UCSD-AML1 (cell line): ENCODE measurements at regions not wholly inside any gene's neighbourhood (a gene's known extent, or its start where the extent isn't known, plus 50 kb on each side); places are given as distances from the start of the nearest gene placed in this dataset.

ENCODE experiments used
- DNase-seq: peaks from one replicate; lab custom pipeline; 2025; ENCODE audit not compliant: unreplicated experiment; lab: John Stamatoyannopoulos, UW

GRCh38 chrX:39525758-39526157 lies 572.0 kb downstream of the BCOR start:
- no peak for DNase-seq

GRCh38 chrX:39527025-39527424 lies 570.7 kb downstream of the BCOR start:
- DNase-seq = no peak

- DNase-seq = no peak
These were observed 569.4 kb downstream of the BCOR start for GRCh38 chrX:39528161-39528916.

DNA sequence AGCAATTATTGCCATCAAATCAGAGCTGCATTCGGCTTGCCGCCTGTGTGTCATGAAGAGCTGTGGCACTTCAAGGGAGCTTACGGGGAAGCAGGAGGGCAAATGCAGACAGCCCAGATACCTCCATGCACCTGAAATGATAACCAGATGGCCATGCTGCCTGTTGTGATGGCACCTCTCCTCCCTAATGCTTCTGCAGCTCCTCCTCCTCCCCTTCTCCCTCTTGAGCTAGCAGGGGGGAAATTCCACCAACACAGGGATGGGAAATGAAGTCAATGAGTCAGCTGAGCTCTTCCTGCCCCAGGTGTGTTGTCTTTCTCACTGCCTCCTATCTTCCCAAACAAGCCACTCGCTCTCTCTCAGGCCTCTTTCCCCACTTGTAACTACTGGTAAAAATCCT lies 565.0 kb downstream of the BCOR start:
- no peak for DNase-seq

- no peak for DNase-seq
These were observed 562.8 kb downstream of the BCOR start for GRCh38 chrX:39534949-39535348.

- no peak for DNase-seq
These were observed 561.5 kb downstream of the BCOR start for GRCh38 chrX:39536211-39536610.

DNA sequence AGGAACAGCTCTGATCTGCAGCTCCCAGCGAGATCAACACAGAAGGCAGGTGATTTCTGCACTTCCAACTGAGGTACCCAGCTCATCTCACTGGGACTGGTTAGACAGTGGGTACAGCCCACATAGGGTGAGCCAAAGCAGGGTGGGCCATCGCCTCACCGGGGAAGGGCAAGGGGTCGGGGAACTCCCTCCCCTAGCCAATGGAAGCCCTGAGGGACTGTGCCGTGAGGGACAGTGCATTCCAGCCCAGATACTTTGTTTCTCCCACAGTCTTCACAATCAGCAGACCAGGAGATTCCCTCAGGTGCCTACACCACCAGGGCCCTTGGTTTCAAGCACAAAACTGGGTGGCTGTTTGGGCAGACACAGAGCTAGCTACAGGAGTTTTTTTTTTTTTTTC lies 555.9 kb downstream of the BCOR start:
- no peak for DNase-seq

DNA sequence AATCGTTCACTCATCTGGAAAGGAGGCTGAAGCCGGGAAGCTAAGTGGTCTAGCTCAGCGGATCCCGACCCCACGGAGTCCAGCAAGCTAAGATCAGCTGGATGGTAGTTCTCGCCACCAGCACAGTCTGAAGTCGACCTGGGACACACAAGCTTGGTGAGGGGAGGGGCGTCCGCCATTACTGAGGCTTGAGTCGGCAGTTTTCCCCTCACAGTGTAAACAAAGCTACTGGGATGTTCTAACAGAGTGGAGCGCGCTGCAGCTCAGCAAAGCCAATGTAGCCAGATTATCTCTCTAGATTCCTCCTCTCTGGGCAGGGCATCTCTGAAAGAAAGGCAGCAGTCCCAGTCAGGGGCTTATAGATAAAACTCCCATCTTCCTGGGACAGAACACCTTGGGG lies 555.4 kb downstream of the BCOR start:
- DNase-seq = no peak

DNA sequence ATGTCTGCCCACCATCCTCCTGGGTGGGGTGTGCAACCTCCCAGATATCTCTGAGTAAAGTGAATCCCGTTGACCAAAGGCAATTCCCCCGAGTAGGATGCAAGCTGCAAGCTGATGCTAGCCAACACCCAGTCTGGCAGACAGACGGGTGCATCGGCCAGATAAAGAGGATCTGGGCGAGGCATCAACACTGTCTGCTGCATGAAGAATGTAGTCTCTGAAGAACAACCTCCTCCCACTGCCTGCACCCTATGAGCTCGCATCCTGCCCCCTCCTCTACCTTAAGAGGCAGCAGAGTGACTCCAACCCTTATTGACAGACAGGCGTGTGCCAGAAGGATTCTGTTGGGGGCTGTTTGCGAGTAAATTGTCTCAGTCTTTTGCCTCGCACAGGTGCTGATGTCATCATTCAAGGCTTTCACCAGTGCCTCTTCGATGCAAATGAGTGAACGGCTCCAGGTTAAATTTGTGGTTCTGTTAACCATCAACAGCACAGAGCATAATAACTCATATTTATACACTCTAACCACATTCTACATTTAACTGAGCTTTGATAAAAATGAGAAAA lies 546.9 kb downstream of the BCOR start:
- DNase-seq = no peak

DNA sequence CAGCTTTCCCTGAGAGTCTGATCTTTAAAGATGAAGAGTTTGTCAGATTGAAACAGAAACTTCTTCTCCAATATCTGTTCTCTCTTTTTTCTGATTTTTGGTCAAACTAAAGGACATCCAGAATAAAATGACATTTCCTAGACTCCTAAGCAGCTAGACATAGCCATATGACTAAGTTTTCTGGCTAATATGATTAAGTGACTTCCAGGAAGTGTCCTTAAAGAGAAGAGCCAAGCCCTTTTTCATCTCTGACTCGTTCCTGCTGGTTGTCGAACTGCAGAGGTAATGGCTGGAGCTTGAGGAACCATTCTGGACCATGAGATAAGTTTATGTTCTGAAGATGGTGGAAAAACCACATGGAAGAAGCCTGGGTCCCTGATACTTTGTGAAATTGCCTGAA lies 546.0 kb downstream of the BCOR start:
- DNase-seq = no peak

DNA sequence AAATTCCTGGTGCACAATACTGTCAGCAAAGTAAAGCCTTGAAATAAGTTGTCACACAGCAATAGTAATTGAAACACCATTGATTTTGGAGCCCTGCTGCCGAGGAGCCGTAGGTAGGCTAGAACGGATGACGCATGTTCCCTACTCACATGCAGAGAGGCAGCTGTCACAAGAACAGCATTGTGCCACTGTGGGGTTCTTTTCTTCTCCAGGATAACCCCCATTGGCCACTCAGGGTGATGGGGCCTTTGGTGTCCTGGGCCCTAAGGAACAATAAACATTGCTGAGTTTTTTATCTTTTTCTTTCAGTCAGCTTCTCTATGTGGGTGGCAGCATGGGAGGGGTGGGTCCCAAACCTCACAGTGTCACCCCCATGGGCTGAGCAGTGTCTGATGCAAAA lies 542.3 kb downstream of the BCOR start:
- no peak for DNase-seq

- DNase-seq = no peak
These were observed 541.7 kb downstream of the BCOR start for GRCh38 chrX:39556056-39556455.

DNA sequence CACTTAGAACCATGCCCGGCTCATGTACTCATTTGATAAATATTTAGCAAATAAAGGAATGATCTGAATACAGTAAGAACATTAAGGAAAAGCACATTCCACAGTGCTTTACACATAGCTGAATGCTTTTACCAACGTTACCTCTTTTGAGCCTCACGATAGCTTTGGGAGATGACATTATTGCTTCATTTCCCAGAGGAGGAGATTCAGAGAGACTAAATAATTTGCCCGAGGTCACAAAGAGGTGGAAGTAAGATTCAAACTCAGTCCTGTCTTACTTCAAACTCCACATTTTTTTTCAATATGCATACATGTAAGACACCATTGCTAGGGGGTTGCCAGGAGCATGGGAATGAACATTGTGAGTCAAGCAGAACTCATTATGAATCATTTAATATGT lies 538.5 kb downstream of the BCOR start:
- DNase-seq = no peak

GRCh38 chrX:39560271-39560670 lies 537.5 kb downstream of the BCOR start:
- no peak for DNase-seq

GRCh38 chrX:39563178-39563577 lies 534.6 kb downstream of the BCOR start:
- DNase-seq = no peak

DNA sequence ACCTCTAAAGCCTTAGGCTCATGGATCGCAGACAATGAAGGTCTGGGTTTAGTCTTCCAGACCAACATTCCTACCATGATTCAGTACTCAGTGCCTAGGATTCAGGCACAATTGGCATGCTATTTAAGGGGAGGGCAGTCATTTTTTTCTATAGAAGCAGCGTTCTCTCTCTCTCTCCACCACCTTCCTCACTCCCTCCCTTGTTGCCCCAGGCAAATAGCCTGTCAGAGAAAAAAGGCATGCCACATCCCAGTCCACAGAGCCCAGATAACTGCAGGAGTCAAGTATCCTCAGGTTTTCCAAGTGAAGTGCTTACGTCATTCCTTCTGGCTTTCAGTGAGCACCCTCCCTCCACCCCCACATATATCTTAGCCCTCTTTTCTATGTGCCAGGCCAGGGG lies 533.0 kb downstream of the BCOR start:
- DNase-seq = no peak

DNA sequence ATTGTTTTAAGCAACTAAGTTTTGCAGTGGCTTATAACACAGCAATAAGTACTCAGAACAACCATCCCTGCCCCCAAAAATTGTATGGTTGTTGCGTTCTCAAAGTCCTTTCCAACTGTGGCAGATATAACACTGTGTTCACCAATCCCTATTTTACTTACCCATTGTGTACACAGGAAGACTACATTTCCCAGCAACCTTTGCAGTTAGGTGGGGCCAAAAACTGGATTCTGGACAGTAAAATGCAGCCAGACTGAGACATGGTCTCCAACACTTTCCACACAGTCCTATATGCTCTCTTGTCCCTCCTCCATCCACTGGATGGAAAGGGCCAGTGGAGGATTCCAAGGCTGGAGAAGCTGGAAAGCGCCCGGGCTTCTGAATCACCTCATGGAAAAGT lies 523.6 kb downstream of the BCOR start:
- DNase-seq = no peak

DNA sequence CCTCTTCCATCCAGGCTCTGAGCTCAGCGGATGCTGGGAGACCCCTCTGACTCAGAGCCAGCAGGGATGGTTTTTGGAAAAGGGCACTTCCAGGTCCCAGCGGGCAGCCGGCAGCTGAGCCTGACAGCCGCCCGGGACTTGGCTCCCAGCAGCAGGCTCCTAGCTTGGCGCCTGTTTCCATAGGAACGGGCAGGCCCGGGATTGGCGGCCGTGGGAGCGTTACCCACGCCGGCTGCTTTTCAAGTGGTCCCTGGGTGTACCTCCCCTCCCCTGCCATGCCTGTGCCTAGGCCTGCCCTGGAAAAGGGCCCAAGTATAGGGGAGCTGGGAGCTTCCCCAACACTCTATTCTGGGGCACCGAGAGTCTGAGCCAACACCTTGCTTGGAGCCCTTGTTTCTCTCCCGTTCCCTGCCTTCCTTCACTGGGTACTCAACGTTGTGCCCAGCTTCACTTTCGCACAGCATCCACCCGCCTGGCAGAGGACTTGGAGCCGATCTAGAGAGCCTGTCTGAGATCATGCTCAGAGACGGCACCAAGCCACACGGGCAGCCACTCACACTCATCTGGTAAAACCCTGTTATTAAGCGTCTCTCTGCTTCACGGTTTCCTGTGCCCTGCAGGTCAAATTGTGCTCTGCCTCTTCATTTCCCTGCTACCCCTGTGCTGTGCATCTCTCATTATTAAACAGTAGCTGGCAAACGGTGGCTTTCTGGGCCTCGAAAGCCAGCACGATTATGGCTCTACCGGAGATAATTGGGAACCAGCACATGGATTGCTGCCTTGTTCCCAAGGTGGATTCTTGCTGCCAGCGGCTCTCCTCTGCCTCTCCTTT lies 521.5 kb downstream of the BCOR start:
- no peak for DNase-seq

GRCh38 chrX:39577206-39577984 lies 520.4 kb downstream of the BCOR start:
- DNase-seq = no peak

DNA sequence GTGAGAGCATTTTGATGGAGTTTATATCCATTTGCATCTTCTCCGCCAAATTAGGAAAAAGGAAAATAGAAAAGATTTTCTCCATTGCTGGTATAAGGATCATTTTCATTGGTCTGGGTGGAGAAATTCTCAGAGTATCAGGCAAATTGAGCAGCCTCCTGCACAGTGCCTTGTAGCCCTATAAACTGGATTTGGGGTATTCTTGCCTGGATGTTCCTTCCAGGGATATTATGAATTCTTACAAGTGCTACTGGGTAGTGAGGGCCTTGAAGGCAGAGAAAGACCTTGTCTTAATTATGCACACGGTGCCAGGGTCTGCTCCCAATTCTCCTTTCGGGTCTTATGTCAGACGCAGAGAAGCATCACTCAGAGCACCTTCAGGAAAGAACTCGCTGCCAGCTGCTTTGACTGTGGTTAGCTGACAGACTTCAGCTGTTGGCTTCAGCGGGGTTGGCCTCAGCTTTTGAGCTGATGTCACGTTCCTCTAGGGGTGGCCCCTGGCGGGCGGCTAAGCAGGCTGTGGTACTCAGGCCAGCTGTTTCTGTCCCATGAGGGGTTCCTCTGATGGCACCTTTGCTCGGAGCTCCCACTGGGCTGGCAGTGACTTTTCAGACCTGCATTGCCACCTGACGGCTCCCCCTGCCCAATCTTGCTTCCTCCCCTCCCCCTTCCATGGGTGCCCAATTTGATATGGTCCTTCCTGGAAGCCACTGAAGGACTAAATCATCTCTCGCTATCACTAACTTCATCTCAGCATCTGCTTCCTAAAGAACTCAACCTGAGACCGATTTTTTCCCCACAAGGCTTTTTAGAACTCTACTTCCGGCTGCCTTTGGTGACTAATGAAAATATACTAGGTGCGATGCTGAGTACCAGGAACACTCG lies 519.5 kb downstream of the BCOR start:
- peak; percentile 22 for DNase-seq
